Tibial artery (tissue), 4 donors: ENCODE measurements at regions not wholly inside any gene's neighbourhood (a gene's known extent, or its start where the extent isn't known, plus 50 kb on each side); places are given as distances from the start of the nearest gene placed in this dataset.
"Not testable (repeated sequence)": the region's sequence is repeated elsewhere in the genome, so short reads cannot be mapped to it uniquely, and the experiment has no call there.

Experiments
- DNase-seq, 2 donors: peaks; one replicate each; pipeline ENCODE4 v3.0.0-alpha.2; 2019
- H3K27ac ChIP-seq, 2 donors: fragments of 200-600 bp; sonication (generic) in 1 of 2; 1 replicate in 1 of 2; 2 replicates in 1 of 2; pipeline ENCODE4 v1.5.1; 2018 to 2019; ENCODE audit warnings: mild to moderate bottlenecking in 1 of 2
- H3K27me3 ChIP-seq, 2 donors: fragments of 200-600 bp; sonication (generic) in 1 of 2; one replicate each; pipeline versions ENCODE4 v1.5.1 to v1.6.0; 2016 to 2019
- H3K36me3 ChIP-seq, 3 donors: fragments of 200-600 bp; sonication (generic) in 2 of 3; one replicate each; pipeline ENCODE4 v1.5.1; 2016 to 2019; ENCODE audit warnings: mild to moderate bottlenecking in 2 of 3
- H3K4me1 ChIP-seq, 4 donors: fragments of 200-600 bp; sonication (generic) in 2 of 4; 1 replicate in 3 of 4; 2 replicates in 1 of 4; pipeline ENCODE4 v1.5.1; 2016 to 2019
- H3K4me3 ChIP-seq, 2 donors: fragments of 200-600 bp; sonication (generic) in 1 of 2; 1 replicate in 1 of 2; 2 replicates in 1 of 2; pipeline ENCODE4 v1.5.1; 2018 to 2019; ENCODE audit warnings: mild to moderate bottlenecking in 2 of 2
- H3K9me3 ChIP-seq, 3 donors: fragments of 200-600 bp; sonication (generic) in 1 of 3; one replicate each; pipeline ENCODE4 v1.5.1; 2016 to 2019
- intact Hi-C: fragments of 100-400 bp; cut with DNase I; formaldehyde crosslinking; loops from one replicate; pipeline ENCODE4 v1.15.0; 2023; ENCODE audit warnings: low total_unique reads
- TF ChIP-seq, protein P1 (sequence below), 2 experiments: fragments of 200-600 bp in 1 of 2; fragments of 450-650 bp in 1 of 2; IDR thresholded peaks; one replicate each; pipeline ENCODE4 v1.5.1; 2017 to 2019; ENCODE audit warnings: antibody characterized with exemption in 2 of 2, mild to moderate bottlenecking in 1 of 2, moderate library complexity in 1 of 2

DNA sequence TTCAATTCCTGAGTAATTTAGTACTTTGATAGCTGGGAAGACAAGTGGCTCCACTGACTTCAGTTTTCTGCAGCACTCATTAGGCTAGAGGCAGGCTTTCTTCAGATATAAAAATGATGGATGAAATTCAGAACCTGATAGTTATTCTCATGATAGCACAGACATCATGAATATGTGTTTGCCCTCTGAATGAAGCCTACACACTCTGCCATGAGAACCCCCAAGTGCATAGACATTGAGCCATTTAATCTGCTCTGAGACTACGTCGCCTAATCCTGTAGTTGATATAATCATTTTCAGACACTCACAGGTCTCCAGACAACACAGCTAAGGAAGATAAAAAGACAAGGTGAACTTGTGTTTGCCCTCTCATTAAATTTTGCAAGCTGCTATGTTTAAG is 566.1 kb downstream of the AMY1C start:
- TF ChIP-seq, protein P1, sequence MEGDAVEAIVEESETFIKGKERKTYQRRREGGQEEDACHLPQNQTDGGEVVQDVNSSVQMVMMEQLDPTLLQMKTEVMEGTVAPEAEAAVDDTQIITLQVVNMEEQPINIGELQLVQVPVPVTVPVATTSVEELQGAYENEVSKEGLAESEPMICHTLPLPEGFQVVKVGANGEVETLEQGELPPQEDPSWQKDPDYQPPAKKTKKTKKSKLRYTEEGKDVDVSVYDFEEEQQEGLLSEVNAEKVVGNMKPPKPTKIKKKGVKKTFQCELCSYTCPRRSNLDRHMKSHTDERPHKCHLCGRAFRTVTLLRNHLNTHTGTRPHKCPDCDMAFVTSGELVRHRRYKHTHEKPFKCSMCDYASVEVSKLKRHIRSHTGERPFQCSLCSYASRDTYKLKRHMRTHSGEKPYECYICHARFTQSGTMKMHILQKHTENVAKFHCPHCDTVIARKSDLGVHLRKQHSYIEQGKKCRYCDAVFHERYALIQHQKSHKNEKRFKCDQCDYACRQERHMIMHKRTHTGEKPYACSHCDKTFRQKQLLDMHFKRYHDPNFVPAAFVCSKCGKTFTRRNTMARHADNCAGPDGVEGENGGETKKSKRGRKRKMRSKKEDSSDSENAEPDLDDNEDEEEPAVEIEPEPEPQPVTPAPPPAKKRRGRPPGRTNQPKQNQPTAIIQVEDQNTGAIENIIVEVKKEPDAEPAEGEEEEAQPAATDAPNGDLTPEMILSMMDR (IDR thresholded peaks at IDR 0.05) = no peak
- Histone ChIP-seq H3K9me3 (no peaks in the 10 kb centered on the region), H3K27me3 (no peaks in the 10 kb centered on the region), H3K4me1 (no peaks in the 10 kb centered on the region), H3K36me3 (no peaks in the 10 kb centered on the region), H3K27ac (no peak overlapping the region), H3K4me3 (no peak overlapping the region)
- no peak for DNase-seq
- intact Hi-C loops = no loop called here

DNA sequence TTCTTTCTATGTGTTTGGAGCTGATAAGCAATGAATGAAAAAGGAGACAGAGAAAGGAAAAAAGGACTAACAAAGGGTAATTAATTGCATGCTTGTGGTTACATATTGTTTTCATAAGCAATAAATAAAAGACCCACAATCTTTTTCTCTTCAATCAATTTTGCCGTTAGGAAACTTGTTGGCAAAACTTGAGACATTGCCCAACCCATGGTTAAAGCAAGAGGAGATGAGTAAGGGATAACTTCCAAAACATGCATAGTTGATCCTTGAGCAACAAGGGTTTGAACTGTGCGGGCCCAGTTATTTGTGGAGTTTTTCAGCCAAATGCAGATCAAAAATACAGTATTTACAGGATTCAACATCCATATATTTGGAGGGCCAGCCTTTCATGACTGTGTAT is 572.4 kb downstream of the AMY1C start:
- Histone ChIP-seq H3K9me3 (no peaks in the 10 kb centered on the region), H3K27me3 (no peaks in the 10 kb centered on the region), H3K4me1 (no peaks in the 10 kb centered on the region), H3K4me3 (no peak overlapping the region), H3K36me3 (no peaks in the 10 kb centered on the region), H3K27ac (no peak overlapping the region)
- intact Hi-C loops = no loop called here
- no peak for DNase-seq
- TF ChIP-seq, protein P1 (IDR thresholded peaks at IDR 0.05) = no peak

DNA sequence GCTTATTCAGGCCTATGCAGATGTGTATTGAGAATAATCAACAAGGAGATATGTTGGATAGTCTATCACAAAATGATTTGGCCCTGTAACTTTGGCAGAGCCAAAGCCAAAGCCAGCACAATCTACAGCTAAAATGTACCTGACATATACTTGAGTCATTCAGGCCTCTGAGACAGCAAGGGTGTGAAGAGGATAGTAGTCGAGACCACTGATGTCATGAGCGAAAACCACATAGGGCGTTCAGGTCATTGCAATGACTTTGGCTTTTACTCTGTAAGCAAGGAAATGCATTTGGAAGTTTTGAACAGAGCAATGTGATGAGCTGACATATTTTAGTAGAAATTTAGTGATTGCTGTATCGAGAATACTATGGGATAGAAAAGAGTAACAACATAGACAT is 579.6 kb downstream of the AMY1C start:
- Histone ChIP-seq H3K4me3 (no peak overlapping the region), H3K4me1 (no peaks in the 10 kb centered on the region), H3K9me3 (no peaks in the 10 kb centered on the region), H3K27ac (no peak overlapping the region), H3K36me3 (no peaks in the 10 kb centered on the region), H3K27me3 (no peaks in the 10 kb centered on the region)
- intact Hi-C loops = no loop called here
- no peak for DNase-seq
- TF ChIP-seq, protein P1 (IDR thresholded peaks at IDR 0.05) = no peak

DNA sequence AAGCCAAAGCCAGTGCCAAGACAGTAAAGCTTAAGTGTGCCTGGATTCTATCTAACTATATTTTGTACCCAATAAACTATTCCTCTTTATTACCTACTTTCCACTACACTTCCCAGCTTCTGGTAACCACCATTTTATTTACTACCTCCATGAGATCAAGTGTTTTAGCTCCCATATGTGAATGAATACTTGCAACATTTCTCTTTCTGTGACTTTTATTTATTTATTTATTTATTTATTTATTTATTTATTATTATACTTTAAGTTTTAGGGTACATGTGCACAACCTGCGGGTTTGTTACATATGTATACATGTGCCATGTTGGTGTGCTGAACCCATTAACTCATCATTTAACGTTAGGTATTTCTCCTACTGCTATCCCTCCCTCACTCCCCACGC is 582.1 kb downstream of the AMY1C start:
- Histone ChIP-seq H3K27ac (no peak overlapping the region), H3K4me1 (no peaks in the 10 kb centered on the region), H3K36me3 (no peaks in the 10 kb centered on the region), H3K4me3 (no peak overlapping the region), H3K9me3 (no peaks in the 10 kb centered on the region), H3K27me3 (no peaks in the 10 kb centered on the region)
- TF ChIP-seq, protein P1 (IDR thresholded peaks at IDR 0.05) = no peak
- intact Hi-C loops = no loop called here
- no peak for DNase-seq

DNA sequence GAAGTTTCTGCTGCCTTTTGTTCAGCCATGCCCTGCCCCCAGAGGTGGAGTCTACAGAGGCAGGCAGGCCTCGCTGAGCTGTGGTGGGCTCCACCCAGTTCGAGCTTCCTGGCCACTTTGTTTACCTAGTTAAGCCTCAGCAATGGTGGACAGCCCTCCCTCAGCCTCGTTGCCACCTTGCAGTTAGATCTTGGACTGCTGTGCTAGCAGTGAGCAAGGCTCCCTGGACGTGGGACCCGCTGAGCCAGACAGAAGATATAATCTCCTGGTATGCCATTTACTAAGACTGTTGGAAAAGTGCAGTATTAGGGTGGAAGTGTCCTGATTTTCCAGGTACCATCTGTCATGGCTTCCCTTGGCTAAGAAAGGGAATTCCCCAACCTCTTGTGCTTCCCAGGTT is 588.2 kb downstream of the AMY1C start:
- H3K4me1 ChIP-seq, H3K9me3 ChIP-seq, H3K27ac ChIP-seq, H3K36me3 ChIP-seq, DNase-seq, intact Hi-C loops, H3K27me3 ChIP-seq, H3K4me3 ChIP-seq: not testable (repeated sequence)

DNA sequence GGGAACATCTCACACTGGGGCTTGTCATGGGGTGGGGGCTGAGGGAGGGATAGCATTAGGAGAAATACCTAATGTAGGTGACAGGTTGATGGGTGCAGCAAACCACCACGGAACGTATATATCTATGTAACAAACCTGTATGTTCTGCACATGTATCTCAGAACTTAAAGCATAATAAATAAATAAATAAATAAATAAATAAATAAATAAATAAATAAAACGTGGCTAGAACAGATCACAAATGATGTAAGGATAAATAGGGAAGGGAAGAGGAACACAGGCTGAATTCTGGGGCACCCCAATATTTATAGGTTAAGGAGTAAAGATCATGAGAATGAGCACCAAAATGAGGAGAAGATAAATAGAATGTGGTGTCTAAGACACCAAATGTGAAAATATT is 592.2 kb downstream of the AMY1C start:
- TF ChIP-seq, protein P1 (IDR thresholded peaks at IDR 0.05) = no peak
- no peak for DNase-seq
- no peaks in the 10 kb centered on the region for H3K9me3 ChIP-seq
- intact Hi-C loops = no loop called here
- H3K36me3 ChIP-seq = no peaks in the 10 kb centered on the region
- no peaks in the 10 kb centered on the region for H3K27me3 ChIP-seq
- no peak overlapping the region for H3K4me3 ChIP-seq
- H3K27ac ChIP-seq = no peak overlapping the region
- H3K4me1 ChIP-seq = no peaks in the 10 kb centered on the region
